ENCODE measurements at regions not wholly inside any gene's neighbourhood (a gene's known extent, or its start where the extent isn't known, plus 50 kb on each side); places are given as distances from the start of the nearest gene placed in this dataset.
"Not testable (repeated sequence)": the region's sequence is repeated elsewhere in the genome, so short reads cannot be mapped to it uniquely, and the experiment has no call there.

- Mint-ChIP-seq H3K9me3 (peaks cover 12% of the 10 kb centered on the region), H3K36me3 (ENCODE audit: insufficient read depth) (no peaks in the 10 kb centered on the region), H3K27me3 (ENCODE audit: low read depth) (no peaks in the 10 kb centered on the region), H3K4me1 (ENCODE audit: low read depth) (no peaks in the 10 kb centered on the region), H3K4me3 (no peak overlapping the region)
- ATAC-seq (no peak), DNase-seq (no peak)
Measured at GRCh38 chr2:167365216-167365615, 476.9 kb downstream of the XIRP2 start.

- H3K9me3 Mint-ChIP-seq: peaks cover 9% of the 10 kb centered on the region
- DNase-seq: no peak
- no peaks in the 10 kb centered on the region for H3K4me1 Mint-ChIP-seq (ENCODE audit: low read depth)
- no peak for ATAC-seq
- H3K36me3 Mint-ChIP-seq (ENCODE audit: insufficient read depth): no peaks in the 10 kb centered on the region
- no peak overlapping the region for H3K4me3 Mint-ChIP-seq
- H3K27me3 Mint-ChIP-seq (ENCODE audit: low read depth): no peaks in the 10 kb centered on the region
Measured at GRCh38 chr2:167361426-167361825, 473.1 kb downstream of the XIRP2 start.

- no peaks in the 10 kb centered on the region for H3K4me1 Mint-ChIP-seq (ENCODE audit: low read depth)
- no peak overlapping the region for H3K4me3 Mint-ChIP-seq
- no peak for ATAC-seq
- peaks cover 4% of the 10 kb centered on the region for H3K9me3 Mint-ChIP-seq
- DNase-seq: no peak
- H3K27me3 Mint-ChIP-seq (ENCODE audit: low read depth): no peaks in the 10 kb centered on the region
- H3K36me3 Mint-ChIP-seq (ENCODE audit: insufficient read depth): no peaks in the 10 kb centered on the region
Measured at GRCh38 chr2:167355821-167356220, 467.5 kb downstream of the XIRP2 start.

- ATAC-seq (no peak), DNase-seq (no peak)
- H3K9me3 Mint-ChIP-seq: no peaks in the 10 kb centered on the region
- H3K36me3 Mint-ChIP-seq (ENCODE audit: insufficient read depth): no peaks in the 10 kb centered on the region
- no peak overlapping the region for H3K4me3 Mint-ChIP-seq
- no peaks in the 10 kb centered on the region for H3K4me1 Mint-ChIP-seq (ENCODE audit: low read depth)
- H3K27me3 Mint-ChIP-seq (ENCODE audit: low read depth): no peaks in the 10 kb centered on the region
Measured at GRCh38 chr2:167353605-167354280, 465.5 kb downstream of the XIRP2 start.

- H3K27me3 Mint-ChIP-seq (ENCODE audit: low read depth): no peaks in the 10 kb centered on the region
- no peaks in the 10 kb centered on the region for H3K4me1 Mint-ChIP-seq (ENCODE audit: low read depth)
- no peak overlapping the region for H3K4me3 Mint-ChIP-seq
- ATAC-seq (no peak), DNase-seq (no peak)
- H3K36me3 Mint-ChIP-seq (ENCODE audit: insufficient read depth): no peaks in the 10 kb centered on the region
- no peaks in the 10 kb centered on the region for H3K9me3 Mint-ChIP-seq
Measured at GRCh38 chr2:167345559-167345958, 457.3 kb downstream of the XIRP2 start.

GRCh38 chr2:167342769-167343168, 454.5 kb downstream of the XIRP2 start:
- no peaks in the 10 kb centered on the region for H3K27me3 Mint-ChIP-seq (ENCODE audit: low read depth)
- DNase-seq (no peak), ATAC-seq (no peak)
- H3K4me1 Mint-ChIP-seq (ENCODE audit: low read depth): no peaks in the 10 kb centered on the region
- no peaks in the 10 kb centered on the region for H3K36me3 Mint-ChIP-seq (ENCODE audit: insufficient read depth)
- H3K4me3 Mint-ChIP-seq: no peak overlapping the region
- no peaks in the 10 kb centered on the region for H3K9me3 Mint-ChIP-seq

- Mint-ChIP-seq H3K27me3 (ENCODE audit: low read depth) (no peaks in the 10 kb centered on the region), H3K36me3 (ENCODE audit: insufficient read depth) (no peaks in the 10 kb centered on the region), H3K9me3 (no peaks in the 10 kb centered on the region), H3K4me1 (ENCODE audit: low read depth) (no peaks in the 10 kb centered on the region), H3K4me3 (no peak overlapping the region)
- no peak for DNase-seq
- ATAC-seq: no peak
Measured at GRCh38 chr2:167340322-167340721, 452.0 kb downstream of the XIRP2 start.

- Mint-ChIP-seq H3K9me3 (no peaks in the 10 kb centered on the region), H3K27me3 (ENCODE audit: low read depth) (no peaks in the 10 kb centered on the region), H3K36me3 (ENCODE audit: insufficient read depth) (no peaks in the 10 kb centered on the region), H3K4me3 (no peak overlapping the region), H3K4me1 (ENCODE audit: low read depth) (no peaks in the 10 kb centered on the region)
- no peak for ATAC-seq
- no peak for DNase-seq
Measured at GRCh38 chr2:167336213-167336612, 447.9 kb downstream of the XIRP2 start.

- H3K4me3 Mint-ChIP-seq: no peak overlapping the region
- DNase-seq (no peak), ATAC-seq (no peak)
- H3K4me1 Mint-ChIP-seq (ENCODE audit: low read depth): no peaks in the 10 kb centered on the region
- no peaks in the 10 kb centered on the region for H3K36me3 Mint-ChIP-seq (ENCODE audit: insufficient read depth)
- no peaks in the 10 kb centered on the region for H3K27me3 Mint-ChIP-seq (ENCODE audit: low read depth)
- no peaks in the 10 kb centered on the region for H3K9me3 Mint-ChIP-seq
Measured at GRCh38 chr2:167335541-167335992, 447.3 kb downstream of the XIRP2 start.

- ATAC-seq (no peak), DNase-seq (no peak)
- H3K4me3 Mint-ChIP-seq: no peak overlapping the region
- no peaks in the 10 kb centered on the region for H3K27me3 Mint-ChIP-seq (ENCODE audit: low read depth)
- no peaks in the 10 kb centered on the region for H3K9me3 Mint-ChIP-seq
- H3K36me3 Mint-ChIP-seq (ENCODE audit: insufficient read depth): no peaks in the 10 kb centered on the region
- no peaks in the 10 kb centered on the region for H3K4me1 Mint-ChIP-seq (ENCODE audit: low read depth)
Measured at GRCh38 chr2:167334146-167334742, 446.0 kb downstream of the XIRP2 start.

GRCh38 chr2:167333245-167333644, 445.0 kb downstream of the XIRP2 start:
- Mint-ChIP-seq H3K4me1 (ENCODE audit: low read depth) (no peaks in the 10 kb centered on the region), H3K4me3 (no peak overlapping the region), H3K9me3 (no peaks in the 10 kb centered on the region), H3K27me3 (ENCODE audit: low read depth) (no peaks in the 10 kb centered on the region), H3K36me3 (ENCODE audit: insufficient read depth) (no peaks in the 10 kb centered on the region)
- ATAC-seq: no peak
- DNase-seq: no peak

GRCh38 chr2:167332358-167332757, 444.1 kb downstream of the XIRP2 start:
- Mint-ChIP-seq H3K36me3 (ENCODE audit: insufficient read depth) (no peaks in the 10 kb centered on the region), H3K27me3 (ENCODE audit: low read depth) (no peaks in the 10 kb centered on the region), H3K4me3 (no peak overlapping the region), H3K9me3 (no peaks in the 10 kb centered on the region), H3K4me1 (ENCODE audit: low read depth) (no peaks in the 10 kb centered on the region)
- ATAC-seq (no peak), DNase-seq (no peak)

GRCh38 chr2:167331636-167332232, 443.5 kb downstream of the XIRP2 start:
- Mint-ChIP-seq H3K4me1 (ENCODE audit: low read depth) (no peaks in the 10 kb centered on the region), H3K4me3 (no peak overlapping the region), H3K27me3 (ENCODE audit: low read depth) (no peaks in the 10 kb centered on the region), H3K9me3 (no peaks in the 10 kb centered on the region), H3K36me3 (ENCODE audit: insufficient read depth) (no peaks in the 10 kb centered on the region)
- no peak for DNase-seq
- ATAC-seq: no peak

GRCh38 chr2:167328808-167329207, 440.5 kb downstream of the XIRP2 start:
- not testable (repeated sequence) for ATAC-seq; H3K4me3 Mint-ChIP-seq; DNase-seq; H3K36me3 Mint-ChIP-seq (ENCODE audit: insufficient read depth); H3K9me3 Mint-ChIP-seq; H3K4me1 Mint-ChIP-seq (ENCODE audit: low read depth); H3K27me3 Mint-ChIP-seq (ENCODE audit: low read depth)

GRCh38 chr2:167322795-167323194, 434.5 kb downstream of the XIRP2 start:
- Mint-ChIP-seq H3K4me1 (ENCODE audit: low read depth) (no peaks in the 10 kb centered on the region), H3K27me3 (ENCODE audit: low read depth) (no peaks in the 10 kb centered on the region), H3K4me3 (no peak overlapping the region), H3K9me3 (no peaks in the 10 kb centered on the region), H3K36me3 (ENCODE audit: insufficient read depth) (no peaks in the 10 kb centered on the region)
- ATAC-seq: no peak
- no peak for DNase-seq
